ENCODE measurements at regions not wholly inside any gene's neighbourhood (a gene's known extent, or its start where the extent isn't known, plus 50 kb on each side); places are given as distances from the start of the nearest gene placed in this dataset.

- DNase-seq (ENCODE audit: low read depth in 2 of 2) = no peak
Observed at GRCh38 chr3:124576565-124577493, 153.4 kb upstream of the UMPS start.

GRCh38 chr3:124577494-124578167 lies 152.6 kb upstream of the UMPS start:
- DNase-seq (ENCODE audit: low read depth in 2 of 2) = no peak

GRCh38 chr3:124579641-124580040 lies 150.6 kb upstream of the UMPS start:
- no peak for DNase-seq (ENCODE audit: low read depth in 2 of 2)

- DNase-seq (ENCODE audit: low read depth in 2 of 2) = no peak
Observed at GRCh38 chr3:124582196-124582595, 148.1 kb upstream of the UMPS start.

GRCh38 chr3:124582621-124583395 lies 147.4 kb upstream of the UMPS start:
- DNase-seq (ENCODE audit: low read depth in 2 of 2) = no peak

- DNase-seq (ENCODE audit: low read depth in 2 of 2) = no peak
Observed at GRCh38 chr3:124584245-124584551, 146.1 kb upstream of the UMPS start.

- no peak for DNase-seq (ENCODE audit: low read depth in 2 of 2)
Observed at GRCh38 chr3:124584552-124585391, 145.5 kb upstream of the UMPS start.

- no peak for DNase-seq (ENCODE audit: low read depth in 2 of 2)
Observed at GRCh38 chr3:124586126-124587052, 143.9 kb upstream of the UMPS start.

- no peak for DNase-seq (ENCODE audit: low read depth in 2 of 2)
Observed at GRCh38 chr3:124587053-124587408, 143.2 kb upstream of the UMPS start.

GRCh38 chr3:124588036-124588435 lies 142.2 kb upstream of the UMPS start:
- no peak for DNase-seq (ENCODE audit: low read depth in 2 of 2)

- DNase-seq (ENCODE audit: low read depth in 2 of 2) = no peak
Observed at GRCh38 chr3:124588794-124589193, 141.5 kb upstream of the UMPS start.

GRCh38 chr3:124591699-124592098 lies 138.6 kb upstream of the UMPS start:
- no peak for DNase-seq (ENCODE audit: low read depth in 2 of 2)

- no peak for DNase-seq (ENCODE audit: low read depth in 2 of 2)
Observed at GRCh38 chr3:124592658-124593441, 137.4 kb upstream of the UMPS start.

- DNase-seq (ENCODE audit: low read depth in 2 of 2) = no peak
Observed at GRCh38 chr3:124593442-124593829, 136.8 kb upstream of the UMPS start.

- DNase-seq (ENCODE audit: low read depth in 2 of 2) = no peak
Observed at GRCh38 chr3:124594581-124594980, 135.7 kb upstream of the UMPS start.

- no peak for DNase-seq (ENCODE audit: low read depth in 2 of 2)
Observed at GRCh38 chr3:124597273-124597672, 133.0 kb upstream of the UMPS start.

- no peak for DNase-seq (ENCODE audit: low read depth in 2 of 2)
Observed at GRCh38 chr3:124597979-124598378, 132.3 kb upstream of the UMPS start.

GRCh38 chr3:124599147-124599765 lies 131.0 kb upstream of the UMPS start:
- no peak for DNase-seq (ENCODE audit: low read depth in 2 of 2)

All from stimulated activated CD8-positive, alpha-beta memory T cell treated with anti-CD3 and anti-CD28 coated beads, Interleukin-15, amount 100 ng/mL, for 4 hours (primary cell).